A673 (cell line): ENCODE measurements at regions not wholly inside any gene's neighbourhood (a gene's known extent, or its start where the extent isn't known, plus 50 kb on each side); places are given as distances from the start of the nearest gene placed in this dataset.

Experiments
- BruUV-seq: library from RNA; stranded (reverse); fragments of 400-500 nt; replicated peaks from 2 replicates; lab custom pipeline; 2021; lab: Mats Ljungman, UMichigan
- CTCF ChIA-PET: fragments of 300-600 bp; sonication (Branson Sonifier 250); formaldehyde crosslinking; loops from one replicate; lab custom pipeline; 2022; ENCODE audit warnings: antibody characterized with exemption; lab: Charles Lee
- POLR2A ChIA-PET: fragments of 300-600 bp; sonication (Branson Sonifier 250); formaldehyde crosslinking; loops from one replicate; lab custom pipeline; 2022; ENCODE audit warnings: antibody characterized with exemption; ENCODE audit not compliant: low non-redundant PET; lab: Charles Lee
- DNase-seq: peaks from one replicate; pipeline ENCODE4 v3.0.0-alpha.2; 2015; ENCODE audit warnings: low spot score
- H3K27ac ChIP-seq: fragments of 200-600 bp; sonication (generic); 2 replicates; pipeline ENCODE4 v1.5.1; 2016; ENCODE audit warnings: mixed run types, low read depth, mild to moderate bottlenecking, mixed read lengths, antibody characterized with exemption, low read length; ENCODE audit not compliant: poor library complexity, severe bottlenecking
- H3K27me3 ChIP-seq: fragments of 200-600 bp; sonication (generic); replicated peaks from 2 replicates; pipeline ENCODE4 v1.6.1; 2017; ENCODE audit warnings: mixed run types, low read depth, mild to moderate bottlenecking, mixed read lengths, antibody characterized with exemption, low read length; ENCODE audit not compliant: insufficient read depth, poor library complexity
- H3K36me3 ChIP-seq: fragments of 200-600 bp; sonication (generic); 2 replicates; pipeline ENCODE4 v1.6.1; 2016; ENCODE audit warnings: mixed run types, mild to moderate bottlenecking, mixed read lengths, antibody characterized with exemption, low read length; ENCODE audit not compliant: insufficient read depth, poor library complexity, severe bottlenecking
- H3K4me1 ChIP-seq: fragments of 200-600 bp; sonication (generic); 2 replicates; pipeline ENCODE4 v1.6.1; 2017; ENCODE audit warnings: mixed run types, mild to moderate bottlenecking, mixed read lengths, antibody characterized with exemption, low read length; ENCODE audit not compliant: insufficient read depth, poor library complexity, severe bottlenecking
- H3K4me3 ChIP-seq: fragments of 200-600 bp; sonication (generic); 2 replicates; pipeline ENCODE4 v1.5.1; 2016; ENCODE audit warnings: low read depth, mixed run types, mild to moderate bottlenecking, mixed read lengths, low read length; ENCODE audit not compliant: poor library complexity, severe bottlenecking
- H3K9me3 ChIP-seq: fragments of 200-600 bp; sonication (generic); 2 replicates; pipeline ENCODE4 v1.6.1; 2016; ENCODE audit warnings: mixed run types, low read depth, mild to moderate bottlenecking, mixed read lengths, antibody characterized with exemption, low read length; ENCODE audit not compliant: poor library complexity, severe bottlenecking
- EZH2 ChIP-seq: fragments of 200-600 bp; sonication (generic); IDR thresholded peaks from 2 replicates; pipeline ENCODE4 v1.6.1; 2017; ENCODE audit warnings: borderline replicate concordance, low read depth, mild to moderate bottlenecking, mixed read lengths, antibody characterized with exemption, low read length; ENCODE audit not compliant: poor library complexity, severe bottlenecking
- intact Hi-C: fragments of 100-400 bp; cut with micrococcal nuclease; formaldehyde crosslinking; loops from one replicate; pipeline ENCODE4 v1.10.0; 2022; ENCODE audit not compliant: unreplicated experiment
- TF ChIP-seq, protein P1 (sequence below): fragments of 300-800, 200-600 bp; sonication (generic); conservative IDR thresholded peaks from 2 replicates; pipeline ENCODE4 v1.5.1; 2017; ENCODE audit warnings: low read depth, mild to moderate bottlenecking, antibody characterized with exemption, low read length, moderate library complexity, mixed read lengths

DNA sequence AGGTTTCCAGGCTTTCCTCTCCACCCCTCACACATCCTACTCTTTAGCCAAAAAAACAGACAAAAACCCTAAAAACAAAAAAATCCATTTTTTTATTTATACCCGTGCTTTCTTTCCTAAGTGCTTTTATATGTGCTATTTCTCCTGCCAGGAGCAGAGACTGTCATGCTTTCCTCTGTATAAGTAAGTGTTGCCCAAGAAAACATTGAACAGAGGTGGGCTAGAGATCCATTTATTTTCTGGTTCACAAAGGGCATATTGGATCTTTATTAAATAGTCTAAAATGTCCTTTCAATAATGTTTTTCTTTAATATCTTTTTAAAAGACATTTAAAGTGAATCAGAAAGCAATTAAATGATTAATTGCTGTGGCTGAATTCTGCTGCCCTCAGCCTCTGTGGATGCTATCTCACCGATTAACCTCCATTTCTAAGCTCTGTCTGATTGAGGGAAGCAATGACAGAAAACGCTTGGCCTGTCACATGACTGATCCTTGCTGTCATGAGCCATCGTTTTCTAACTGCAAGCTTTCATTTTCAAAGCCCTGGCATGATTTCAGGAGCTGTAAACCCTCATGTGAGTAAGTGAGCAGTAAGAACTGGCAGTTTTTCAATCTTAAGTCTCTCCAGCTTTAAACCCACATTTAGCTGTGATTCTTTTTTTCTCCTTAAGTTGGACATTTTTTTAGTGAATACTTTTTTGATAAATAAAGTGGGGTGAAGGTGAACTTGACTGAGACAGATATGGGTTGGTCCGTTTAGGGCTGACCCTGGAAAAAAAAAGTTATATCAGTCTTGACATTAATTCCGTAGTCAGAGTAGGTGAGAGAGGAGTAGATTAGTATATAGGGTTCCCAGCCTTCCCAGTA is 180.7 kb upstream of the PGRMC2 start:
- H3K36me3 ChIP-seq: no peaks in the 10 kb centered on the region
- H3K27me3 ChIP-seq: no peaks in the 10 kb centered on the region
- DNase-seq: peak; percentile 71
- TF ChIP-seq, protein P1, sequence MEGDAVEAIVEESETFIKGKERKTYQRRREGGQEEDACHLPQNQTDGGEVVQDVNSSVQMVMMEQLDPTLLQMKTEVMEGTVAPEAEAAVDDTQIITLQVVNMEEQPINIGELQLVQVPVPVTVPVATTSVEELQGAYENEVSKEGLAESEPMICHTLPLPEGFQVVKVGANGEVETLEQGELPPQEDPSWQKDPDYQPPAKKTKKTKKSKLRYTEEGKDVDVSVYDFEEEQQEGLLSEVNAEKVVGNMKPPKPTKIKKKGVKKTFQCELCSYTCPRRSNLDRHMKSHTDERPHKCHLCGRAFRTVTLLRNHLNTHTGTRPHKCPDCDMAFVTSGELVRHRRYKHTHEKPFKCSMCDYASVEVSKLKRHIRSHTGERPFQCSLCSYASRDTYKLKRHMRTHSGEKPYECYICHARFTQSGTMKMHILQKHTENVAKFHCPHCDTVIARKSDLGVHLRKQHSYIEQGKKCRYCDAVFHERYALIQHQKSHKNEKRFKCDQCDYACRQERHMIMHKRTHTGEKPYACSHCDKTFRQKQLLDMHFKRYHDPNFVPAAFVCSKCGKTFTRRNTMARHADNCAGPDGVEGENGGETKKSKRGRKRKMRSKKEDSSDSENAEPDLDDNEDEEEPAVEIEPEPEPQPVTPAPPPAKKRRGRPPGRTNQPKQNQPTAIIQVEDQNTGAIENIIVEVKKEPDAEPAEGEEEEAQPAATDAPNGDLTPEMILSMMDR: no peak
- TF ChIP-seq EZH2: no peak
- BruUV-seq: no TSS peak
- no peaks in the 10 kb centered on the region for H3K9me3 ChIP-seq
- CTCF ChIA-PET: no interaction called here
- H3K27ac ChIP-seq: no peak overlapping the region
- intact Hi-C loops: no loop called here
- no peak overlapping the region for H3K4me3 ChIP-seq
- H3K4me1 ChIP-seq: no peaks in the 10 kb centered on the region
- POLR2A ChIA-PET: no interaction called here

DNA sequence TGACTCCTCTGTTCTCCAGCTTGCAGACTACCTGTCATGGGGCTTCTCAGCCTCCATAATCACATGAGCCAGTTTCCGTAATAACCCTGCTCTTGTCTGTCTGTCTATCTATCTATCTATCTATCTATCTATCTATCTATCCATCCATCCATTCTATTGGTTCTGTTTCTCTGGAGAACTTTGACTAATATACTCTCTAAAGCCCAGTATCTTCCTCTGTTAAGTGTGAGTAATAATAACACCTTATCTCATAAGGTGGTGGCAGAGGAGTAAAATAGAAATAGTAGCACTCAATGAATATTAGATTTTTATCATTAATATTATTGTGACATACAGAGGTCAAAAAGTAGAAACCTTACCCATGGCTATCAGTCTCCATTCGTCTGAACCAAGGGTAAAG is 177.9 kb upstream of the PGRMC2 start:
- ChIA-PET CTCF (no interaction called here), POLR2A (no interaction called here)
- Histone ChIP-seq H3K9me3 (no peaks in the 10 kb centered on the region), H3K27me3 (no peaks in the 10 kb centered on the region), H3K36me3 (no peaks in the 10 kb centered on the region), H3K4me3 (no peak overlapping the region), H3K27ac (no peak overlapping the region), H3K4me1 (no peaks in the 10 kb centered on the region)
- BruUV-seq: no TSS peak
- no peak for DNase-seq
- intact Hi-C loops: no loop called here
- TF ChIP-seq, protein P1: no peak
- TF ChIP-seq EZH2: no peak

DNA sequence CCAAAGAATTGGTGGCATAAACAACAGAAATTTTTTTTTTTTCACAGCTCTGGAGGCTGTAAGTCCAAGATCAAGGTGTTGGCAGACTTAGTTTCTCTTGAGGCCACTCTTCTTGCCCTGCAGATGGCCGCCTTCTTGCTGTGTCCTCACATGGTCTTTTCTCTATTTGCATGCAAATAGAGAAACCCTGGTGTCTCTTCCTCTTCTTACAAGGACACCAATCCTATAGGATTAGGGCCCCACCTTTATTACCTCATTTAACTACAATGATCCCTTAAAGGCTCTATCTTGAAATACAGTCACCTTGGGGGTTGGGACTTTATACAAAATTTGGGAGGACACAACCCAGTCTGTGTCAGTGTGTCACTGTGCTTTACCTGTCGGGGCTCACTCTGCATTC is 175.4 kb upstream of the PGRMC2 start:
- TF ChIP-seq, protein P1: no peak
- no peak for TF ChIP-seq EZH2
- Histone ChIP-seq H3K4me1 (no peaks in the 10 kb centered on the region), H3K36me3 (no peaks in the 10 kb centered on the region), H3K4me3 (no peak overlapping the region), H3K9me3 (no peaks in the 10 kb centered on the region), H3K27me3 (no peaks in the 10 kb centered on the region), H3K27ac (no peak overlapping the region)
- CTCF ChIA-PET: no interaction called here
- DNase-seq: no peak
- BruUV-seq: no TSS peak
- POLR2A ChIA-PET: no interaction called here
- intact Hi-C loops: no loop called here
